ENCODE measurements at regions not wholly inside any gene's neighbourhood (a gene's known extent, or its start where the extent isn't known, plus 50 kb on each side); places are given as distances from the start of the nearest gene placed in this dataset.

DNA sequence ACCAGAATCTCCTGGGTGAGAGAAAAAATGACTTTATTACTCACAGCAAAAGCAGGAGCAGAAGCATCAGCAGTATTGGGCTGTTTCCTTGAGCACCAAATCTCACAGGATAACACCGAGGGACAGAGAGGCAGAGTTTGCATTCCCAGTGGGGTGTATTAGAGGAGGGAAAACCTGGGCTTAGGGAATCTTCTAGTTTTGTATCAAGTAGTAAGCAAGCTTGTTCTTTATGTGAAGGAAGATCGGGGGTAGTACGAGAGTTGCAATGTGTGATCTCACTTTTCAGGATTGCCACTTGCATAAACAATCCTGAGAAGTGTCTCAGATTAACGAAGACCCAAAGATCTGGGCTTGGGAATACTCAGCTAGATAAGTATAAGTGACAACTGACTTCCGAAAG is 1163.0 kb downstream of the TAF11L14 start:
- Histone ChIP-seq H3K9me2 (replicated peaks; ENCODE audit: insufficient read depth) (no peaks in the 10 kb centered on the region), H3K9me3 (ENCODE audit: low read depth) (no peaks in the 10 kb centered on the region), H3K4me2 (no peak overlapping the region), H3K79me2 (no peaks in the 10 kb centered on the region), H3K4me1 (ENCODE audit: insufficient read depth) (no peaks in the 10 kb centered on the region), H3K27me3 (no peaks in the 10 kb centered on the region), H4K20me1 (ENCODE audit: insufficient read depth, poor library complexity, severe bottlenecking) (no peaks in the 10 kb centered on the region), H3K36me3 (replicated peaks; ENCODE audit: insufficient read depth, low read depth) (no peaks in the 10 kb centered on the region), H3K4me3 (no peak overlapping the region), H3K27ac (no peak overlapping the region), H2AFZ (no peak overlapping the region)
- TF ChIP-seq EZH2 (IDR thresholded peaks at IDR 0.05; ENCODE audit: borderline replicate concordance): no peak
- TF ChIP-seq CTCF (IDR thresholded peaks at IDR 0.05; ENCODE audit: poor library complexity): no peak
- no peak for TF ChIP-seq EZH2phosphoT487 (IDR thresholded peaks at IDR 0.05; ENCODE audit: low read depth, severe bottlenecking, unreplicated experiment)
- no peak for DNase-seq (ENCODE audit: low spot score)
- 38% methylated on average over 5 of the region's 5 CpGs for WGBS (ENCODE audit: low lambda C conversion rate, missing lambda C conversion rate)

DNA sequence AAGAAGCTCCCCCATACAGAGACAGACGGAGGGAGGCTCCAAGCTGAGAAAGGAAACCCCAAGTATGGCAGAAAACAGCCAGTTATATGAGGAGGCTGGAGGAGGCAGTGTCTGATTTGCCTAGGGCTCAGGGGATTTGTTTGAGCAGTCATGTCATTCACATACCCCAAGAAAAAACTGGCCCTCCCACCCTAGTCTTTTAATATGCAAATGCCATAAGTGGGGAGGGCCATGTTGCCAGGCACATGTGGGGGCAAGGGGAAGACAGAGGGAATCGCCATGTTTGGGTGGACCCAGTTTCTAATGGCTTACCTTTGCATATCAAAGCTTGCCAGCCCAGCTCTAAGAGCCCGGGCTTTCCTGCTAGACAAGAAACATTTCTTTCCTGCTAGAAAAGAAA is 1163.8 kb downstream of the TAF11L14 start:
- Histone ChIP-seq H3K27me3 (no peaks in the 10 kb centered on the region), H3K4me2 (no peak overlapping the region), H4K20me1 (ENCODE audit: insufficient read depth, poor library complexity, severe bottlenecking) (no peaks in the 10 kb centered on the region), H3K79me2 (no peaks in the 10 kb centered on the region), H3K9me2 (replicated peaks; ENCODE audit: insufficient read depth) (no peaks in the 10 kb centered on the region), H3K9me3 (ENCODE audit: low read depth) (no peaks in the 10 kb centered on the region), H3K4me3 (no peak overlapping the region), H3K36me3 (replicated peaks; ENCODE audit: insufficient read depth, low read depth) (no peaks in the 10 kb centered on the region), H3K4me1 (ENCODE audit: insufficient read depth) (no peaks in the 10 kb centered on the region), H2AFZ (no peak overlapping the region), H3K27ac (no peak overlapping the region)
- no peak for DNase-seq (ENCODE audit: low spot score)
- TF ChIP-seq EZH2phosphoT487 (IDR thresholded peaks at IDR 0.05; ENCODE audit: low read depth, severe bottlenecking, unreplicated experiment): no peak
- TF ChIP-seq CTCF (IDR thresholded peaks at IDR 0.05; ENCODE audit: poor library complexity): no peak
- TF ChIP-seq EZH2 (IDR thresholded peaks at IDR 0.05; ENCODE audit: borderline replicate concordance): no peak
- 50% methylated on average over 3 of the region's 3 CpGs for WGBS (ENCODE audit: low lambda C conversion rate, missing lambda C conversion rate)

GRCh38 chr5:18799482-18800128 is 1165.3 kb downstream of the TAF11L14 start:
- Histone ChIP-seq H3K4me2 (no peak overlapping the region), H2AFZ (no peak overlapping the region), H3K4me3 (no peak overlapping the region), H3K36me3 (replicated peaks; ENCODE audit: insufficient read depth, low read depth) (no peaks in the 10 kb centered on the region), H3K4me1 (ENCODE audit: insufficient read depth) (no peaks in the 10 kb centered on the region), H3K27me3 (no peaks in the 10 kb centered on the region), H3K9me2 (replicated peaks; ENCODE audit: insufficient read depth) (no peaks in the 10 kb centered on the region), H3K27ac (no peak overlapping the region), H3K79me2 (no peaks in the 10 kb centered on the region), H3K9me3 (ENCODE audit: low read depth) (no peaks in the 10 kb centered on the region), H4K20me1 (ENCODE audit: insufficient read depth, poor library complexity, severe bottlenecking) (no peaks in the 10 kb centered on the region)
- no peak for TF ChIP-seq CTCF (IDR thresholded peaks at IDR 0.05; ENCODE audit: poor library complexity)
- no peak for TF ChIP-seq EZH2 (IDR thresholded peaks at IDR 0.05; ENCODE audit: borderline replicate concordance)
- TF ChIP-seq EZH2phosphoT487 (IDR thresholded peaks at IDR 0.05; ENCODE audit: low read depth, severe bottlenecking, unreplicated experiment): no peak
- WGBS (ENCODE audit: low lambda C conversion rate, missing lambda C conversion rate): 43% methylated on average over 6 of the region's 6 CpGs
- DNase-seq (ENCODE audit: low spot score): no peak
